Astrocyte (in vitro differentiated cells and primary cell): ENCODE measurements at regions not wholly inside any gene's neighbourhood (a gene's known extent, or its start where the extent isn't known, plus 50 kb on each side); places are given as distances from the start of the nearest gene placed in this dataset.

ENCODE experiments used
- DNase-seq: peaks from one replicate; pipeline ENCODE4 v3.0.0-alpha.2; 2010; ENCODE audit warnings: low read depth
- FAIRE-seq: peaks from 2 replicates; lab custom pipeline; 2011; peaks lifted over from hg19 to GRCh38; lab: Jason Lieb, UNC
- H2AFZ ChIP-seq: 2 replicates; pipeline ENCODE4 v1.6.0; 2012; ENCODE audit warnings: low read depth, low read length, inconsistent platforms
- H3K27ac ChIP-seq: 2 replicates; pipeline ENCODE4 v1.5.1; 2011; ENCODE audit warnings: low read depth, low read length, inconsistent platforms
- H3K27me3 ChIP-seq: 2 replicates; pipeline ENCODE4 v1.6.0; 2011; ENCODE audit warnings: low read length, inconsistent platforms; ENCODE audit not compliant: insufficient read depth
- H3K36me3 ChIP-seq: 2 replicates; pipeline ENCODE4 v1.5.1; 2011; ENCODE audit warnings: low read length, inconsistent platforms; ENCODE audit not compliant: insufficient read depth
- H3K4me1 ChIP-seq: 2 replicates; pipeline ENCODE4 v1.5.1; 2011; ENCODE audit warnings: low read length, inconsistent platforms; ENCODE audit not compliant: insufficient read depth
- H3K4me2 ChIP-seq: 2 replicates; pipeline ENCODE4 v1.6.0; 2012; ENCODE audit warnings: low read length, inconsistent platforms
- H3K4me3 ChIP-seq: 2 replicates; pipeline ENCODE4 v1.5.1; 2011; ENCODE audit warnings: low read depth, mild to moderate bottlenecking, low read length, inconsistent platforms; ENCODE audit not compliant: insufficient read depth
- H3K79me2 ChIP-seq: 2 replicates; pipeline ENCODE4 v1.6.0; 2012; ENCODE audit warnings: mild to moderate bottlenecking, low read length, inconsistent platforms; ENCODE audit not compliant: insufficient read depth
- H3K9ac ChIP-seq: 2 replicates; pipeline ENCODE4 v1.6.0; 2012; ENCODE audit warnings: mild to moderate bottlenecking, low read length, inconsistent platforms
- H3K9me3 ChIP-seq: 2 replicates; pipeline ENCODE4 v1.5.1; 2012; ENCODE audit warnings: low read depth, mild to moderate bottlenecking, low read length, inconsistent platforms; ENCODE audit not compliant: insufficient read depth
- H4K20me1 ChIP-seq: 2 replicates; pipeline ENCODE4 v1.6.0; 2012; ENCODE audit warnings: low read length, inconsistent platforms; ENCODE audit not compliant: insufficient read depth
- H3K27ac Mint-ChIP-seq: one replicate; pipeline ENCODE4 v1.8.0; 2021; ENCODE audit warnings: mild to moderate bottlenecking, mixed read lengths; ENCODE audit not compliant: unreplicated experiment
- H3K27me3 Mint-ChIP-seq: one replicate; pipeline ENCODE4 v1.8.0; 2021; ENCODE audit warnings: low read depth, mixed read lengths; ENCODE audit not compliant: unreplicated experiment
- H3K36me3 Mint-ChIP-seq: one replicate; pipeline ENCODE4 v1.8.0; 2021; ENCODE audit warnings: low read depth, mixed read lengths; ENCODE audit not compliant: unreplicated experiment
- H3K4me1 Mint-ChIP-seq: one replicate; pipeline ENCODE4 v1.8.0; 2021; ENCODE audit warnings: low read depth, mixed read lengths; ENCODE audit not compliant: unreplicated experiment
- H3K4me3 Mint-ChIP-seq: one replicate; pipeline ENCODE4 v1.8.0; 2021; ENCODE audit warnings: mild to moderate bottlenecking, moderate library complexity, mixed read lengths; ENCODE audit not compliant: unreplicated experiment
- H3K9me3 Mint-ChIP-seq: one replicate; pipeline ENCODE4 v1.8.0; 2021; ENCODE audit warnings: mild to moderate bottlenecking, mixed read lengths; ENCODE audit not compliant: unreplicated experiment
- EZH2 ChIP-seq: IDR thresholded peaks from 2 replicates; pipeline ENCODE4 v1.6.1; 2012; ENCODE audit warnings: mild to moderate bottlenecking, low read length, inconsistent platforms; ENCODE audit not compliant: insufficient read depth
- TF ChIP-seq, protein P1 (sequence below): IDR thresholded peaks from 2 replicates; pipeline ENCODE4 v1.5.1; 2011; ENCODE audit warnings: low read depth, mild to moderate bottlenecking, inconsistent platforms, low read length, moderate library complexity; ENCODE audit not compliant: insufficient read depth

DNA sequence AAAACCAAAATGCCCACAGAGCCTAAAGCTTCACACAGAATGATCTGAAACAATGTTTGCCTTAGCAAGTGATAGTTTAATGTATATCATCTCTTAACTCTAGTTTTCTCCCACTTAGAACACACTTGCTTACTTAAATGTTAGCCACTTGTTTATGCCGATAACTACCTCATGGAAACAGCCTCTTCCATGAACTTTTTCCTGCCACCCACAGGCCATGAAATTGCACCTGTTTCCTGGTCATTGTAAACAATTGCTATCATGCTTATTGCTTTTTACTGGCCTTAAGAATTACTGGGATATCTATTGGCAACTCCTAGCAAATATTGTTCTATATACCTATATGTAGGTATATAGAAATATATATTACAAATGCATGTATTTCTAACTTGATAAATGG is 231.1 kb downstream of the HDGFL1 start:
- Mint-ChIP-seq H3K36me3 (no peaks in the 10 kb centered on the region), H3K4me3 (no peak overlapping the region), H3K9me3 (no peaks in the 10 kb centered on the region), H3K27ac (no peak overlapping the region), H3K4me1 (no peaks in the 10 kb centered on the region), H3K27me3 (no peaks in the 10 kb centered on the region)
- H3K27me3 ChIP-seq: no peaks in the 10 kb centered on the region
- no peaks in the 10 kb centered on the region for H3K4me1 ChIP-seq
- H3K27ac ChIP-seq: no peak overlapping the region
- H3K9ac ChIP-seq: no peak overlapping the region
- H3K4me2 ChIP-seq: no peak overlapping the region
- no peaks in the 10 kb centered on the region for H4K20me1 ChIP-seq
- no peaks in the 10 kb centered on the region for H3K36me3 ChIP-seq
- TF ChIP-seq, protein P1, sequence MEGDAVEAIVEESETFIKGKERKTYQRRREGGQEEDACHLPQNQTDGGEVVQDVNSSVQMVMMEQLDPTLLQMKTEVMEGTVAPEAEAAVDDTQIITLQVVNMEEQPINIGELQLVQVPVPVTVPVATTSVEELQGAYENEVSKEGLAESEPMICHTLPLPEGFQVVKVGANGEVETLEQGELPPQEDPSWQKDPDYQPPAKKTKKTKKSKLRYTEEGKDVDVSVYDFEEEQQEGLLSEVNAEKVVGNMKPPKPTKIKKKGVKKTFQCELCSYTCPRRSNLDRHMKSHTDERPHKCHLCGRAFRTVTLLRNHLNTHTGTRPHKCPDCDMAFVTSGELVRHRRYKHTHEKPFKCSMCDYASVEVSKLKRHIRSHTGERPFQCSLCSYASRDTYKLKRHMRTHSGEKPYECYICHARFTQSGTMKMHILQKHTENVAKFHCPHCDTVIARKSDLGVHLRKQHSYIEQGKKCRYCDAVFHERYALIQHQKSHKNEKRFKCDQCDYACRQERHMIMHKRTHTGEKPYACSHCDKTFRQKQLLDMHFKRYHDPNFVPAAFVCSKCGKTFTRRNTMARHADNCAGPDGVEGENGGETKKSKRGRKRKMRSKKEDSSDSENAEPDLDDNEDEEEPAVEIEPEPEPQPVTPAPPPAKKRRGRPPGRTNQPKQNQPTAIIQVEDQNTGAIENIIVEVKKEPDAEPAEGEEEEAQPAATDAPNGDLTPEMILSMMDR: no peak
- no peak for TF ChIP-seq EZH2
- no peak overlapping the region for H3K4me3 ChIP-seq
- H2AFZ ChIP-seq: no peak overlapping the region
- no peaks in the 10 kb centered on the region for H3K9me3 ChIP-seq
- H3K79me2 ChIP-seq: no peaks in the 10 kb centered on the region
- DNase-seq: no peak
- no peak for FAIRE-seq

DNA sequence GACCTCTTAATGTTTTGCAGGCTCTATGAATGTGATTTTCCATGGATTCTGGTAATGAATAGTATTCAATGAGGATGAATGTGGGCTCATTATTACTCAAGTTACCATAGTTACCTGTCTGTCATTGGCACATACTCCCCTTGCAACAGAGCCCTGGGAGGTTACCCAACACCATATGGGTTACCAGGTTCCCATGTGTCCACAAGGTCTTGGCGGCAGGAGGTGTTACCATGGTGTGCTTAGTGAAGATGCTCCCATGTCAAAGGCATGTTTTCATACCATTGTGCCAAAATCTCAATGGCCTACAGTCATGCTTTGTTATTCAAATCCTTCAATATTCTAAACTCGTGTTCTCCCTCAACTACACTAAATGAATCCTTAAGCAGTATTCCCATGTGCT is 232.5 kb downstream of the HDGFL1 start:
- no peaks in the 10 kb centered on the region for H3K27me3 ChIP-seq
- Mint-ChIP-seq H3K27me3 (no peaks in the 10 kb centered on the region), H3K9me3 (no peaks in the 10 kb centered on the region), H3K27ac (no peak overlapping the region), H3K4me3 (no peak overlapping the region), H3K36me3 (no peaks in the 10 kb centered on the region), H3K4me1 (no peaks in the 10 kb centered on the region)
- no peak overlapping the region for H3K4me3 ChIP-seq
- H4K20me1 ChIP-seq: no peaks in the 10 kb centered on the region
- DNase-seq: no peak
- no peak overlapping the region for H3K9ac ChIP-seq
- H3K4me1 ChIP-seq: no peaks in the 10 kb centered on the region
- no peaks in the 10 kb centered on the region for H3K79me2 ChIP-seq
- no peak for FAIRE-seq
- no peak overlapping the region for H3K27ac ChIP-seq
- no peaks in the 10 kb centered on the region for H3K9me3 ChIP-seq
- H3K36me3 ChIP-seq: no peaks in the 10 kb centered on the region
- TF ChIP-seq, protein P1: no peak
- no peak for TF ChIP-seq EZH2
- H2AFZ ChIP-seq: no peak overlapping the region
- no peak overlapping the region for H3K4me2 ChIP-seq

DNA sequence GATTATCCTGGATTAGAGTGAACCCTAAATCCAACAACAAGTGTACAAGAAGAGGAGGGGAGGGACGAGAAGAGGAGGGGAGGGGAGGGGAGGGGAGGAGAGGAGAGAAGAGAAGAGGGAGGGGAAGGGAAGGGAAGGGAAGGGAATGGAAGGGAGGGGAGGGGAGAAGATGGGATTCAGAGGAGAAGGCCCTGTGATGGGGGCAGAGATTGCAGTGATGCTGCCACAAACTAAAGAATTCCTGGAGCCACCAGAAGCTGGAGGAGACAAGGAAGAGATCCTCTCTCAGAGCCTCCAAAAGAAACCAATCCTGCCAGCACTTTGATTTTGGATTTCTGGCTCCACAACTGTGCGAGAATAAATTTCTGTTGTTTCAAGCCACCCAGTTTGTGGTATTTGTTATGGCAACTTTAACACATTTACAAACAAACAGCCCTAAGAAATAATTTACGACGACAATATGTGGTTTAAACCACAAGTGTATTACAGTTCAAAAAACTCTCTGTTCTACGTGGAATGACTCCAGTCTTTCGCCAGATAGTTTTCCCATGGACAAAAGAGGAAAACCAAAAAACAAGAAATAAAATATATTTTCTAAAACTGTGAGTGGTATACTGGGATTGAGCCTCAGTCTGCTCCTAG is 235.4 kb downstream of the HDGFL1 start:
- Histone ChIP-seq H3K4me3 (no peak overlapping the region), H3K4me2 (no peak overlapping the region), H4K20me1 (no peaks in the 10 kb centered on the region), H3K4me1 (no peaks in the 10 kb centered on the region), H3K27me3 (no peaks in the 10 kb centered on the region), H3K9me3 (no peaks in the 10 kb centered on the region), H3K36me3 (no peaks in the 10 kb centered on the region), H3K9ac (no peak overlapping the region), H3K79me2 (no peaks in the 10 kb centered on the region), H2AFZ (no peak overlapping the region), H3K27ac (no peak overlapping the region)
- Mint-ChIP-seq H3K9me3 (no peaks in the 10 kb centered on the region), H3K27me3 (no peaks in the 10 kb centered on the region), H3K4me1 (no peaks in the 10 kb centered on the region), H3K4me3 (no peak overlapping the region), H3K36me3 (no peaks in the 10 kb centered on the region), H3K27ac (no peak overlapping the region)
- FAIRE-seq: no peak
- TF ChIP-seq, protein P1: no peak
- TF ChIP-seq EZH2: no peak
- DNase-seq: no peak
